ENCODE measurements at regions not wholly inside any gene's neighbourhood (a gene's known extent, or its start where the extent isn't known, plus 50 kb on each side); places are given as distances from the start of the nearest gene placed in this dataset.
"Not testable (repeated sequence)": the region's sequence is repeated elsewhere in the genome, so short reads cannot be mapped to it uniquely, and the experiment has no call there.

DNA sequence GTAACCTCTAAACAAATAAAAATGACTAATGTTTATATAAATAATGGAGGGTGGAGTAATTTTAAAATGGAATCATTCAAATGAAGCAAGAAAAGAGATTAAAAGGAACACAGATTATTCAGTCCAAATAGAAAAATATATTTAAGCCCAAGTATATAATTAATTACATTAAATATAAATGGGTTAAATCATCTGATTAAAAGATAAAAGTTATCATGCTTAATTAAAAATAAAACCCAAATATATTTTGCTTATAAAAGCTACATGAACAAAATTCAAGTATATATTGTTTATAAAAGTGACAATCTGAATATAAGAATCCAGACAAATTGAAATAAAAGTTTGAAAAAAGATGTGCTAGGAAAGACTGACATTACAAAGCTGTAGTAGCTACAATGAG lies 63.9 kb upstream of the ACTRT2 start:
- ChIA-PET POLR2A (no interaction called here), CTCF (no interaction called here)
- ATAC-seq (ENCODE audit: low read depth) (no peak), DNase-seq (no peak)
- TF ChIP-seq CTCF (IDR thresholded peaks at IDR 0.05) = no peak
- Mint-ChIP-seq H3K9me3 (peaks cover 24% of the 10 kb centered on the region), H3K27ac (no peak overlapping the region), H3K36me3 (ENCODE audit: low read depth) (peaks cover 17% of the 10 kb centered on the region), H3K27me3 (no peaks in the 10 kb centered on the region), H3K4me3 (no peak overlapping the region), H3K4me1 (peaks cover 44% of the 10 kb centered on the region)
- intact Hi-C loops (cut with micrococcal nuclease) = no loop called here

DNA sequence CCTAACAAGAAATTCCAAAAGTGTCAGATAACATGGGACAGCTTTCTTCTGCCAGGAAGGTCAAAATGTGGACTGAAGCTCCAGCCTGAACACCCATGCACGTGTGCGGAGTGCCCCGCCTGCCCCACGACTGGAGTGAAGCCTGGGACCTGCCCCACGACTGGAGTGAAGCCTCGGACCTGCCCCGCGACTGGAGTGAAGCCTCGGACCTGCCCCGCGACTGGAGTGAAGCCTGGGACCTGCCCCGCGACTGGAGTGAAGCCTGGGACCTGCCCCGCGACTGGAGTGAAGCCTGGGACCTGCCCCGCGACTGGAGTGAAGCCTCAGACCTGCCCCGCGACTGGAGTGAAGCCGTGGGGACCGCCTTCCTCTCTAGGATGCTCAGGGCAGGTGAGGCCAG lies 61.4 kb upstream of the ACTRT2 start:
- CTCF ChIA-PET; H3K27me3 Mint-ChIP-seq; intact Hi-C loops (cut with micrococcal nuclease); H3K36me3 Mint-ChIP-seq (ENCODE audit: low read depth); H3K27ac Mint-ChIP-seq; H3K4me3 Mint-ChIP-seq; POLR2A ChIA-PET; ATAC-seq (ENCODE audit: low read depth); DNase-seq: not testable (repeated sequence)
- Mint-ChIP-seq H3K4me1 (peaks cover 18% of the 10 kb centered on the region), H3K9me3 (peaks cover 11% of the 10 kb centered on the region)

GRCh38 chr1:2961081-2961480 lies 60.2 kb upstream of the ACTRT2 start:
- ATAC-seq (ENCODE audit: low read depth) = no peak
- no peak overlapping the region for H3K27ac Mint-ChIP-seq
- intact Hi-C loops (cut with micrococcal nuclease) = no loop called here

DNA sequence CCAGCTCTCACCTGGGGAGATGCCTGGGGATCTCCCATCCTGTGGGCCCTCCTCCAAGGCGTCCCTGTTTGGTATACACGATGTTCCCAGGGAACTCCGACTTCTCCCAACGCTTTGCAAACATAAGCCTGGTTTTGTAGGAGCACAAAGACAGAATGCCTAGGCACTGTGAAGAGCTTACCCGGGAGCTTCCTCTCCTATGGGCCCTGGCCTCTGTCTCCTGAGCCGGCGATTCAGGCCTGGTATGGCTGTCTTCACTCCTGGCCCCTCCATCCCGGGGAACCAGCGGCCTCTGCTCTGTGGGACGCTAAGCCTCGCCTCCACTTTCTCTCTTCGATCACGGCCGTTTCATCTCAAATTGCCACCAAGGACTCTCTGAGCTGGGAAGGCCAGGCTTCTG lies 59.6 kb upstream of the ACTRT2 start:
- POLR2A ChIA-PET = no interaction called here
- CTCF ChIA-PET = no interaction called here
- H3K27me3 Mint-ChIP-seq = no peaks in the 10 kb centered on the region
- no peak overlapping the region for H3K27ac Mint-ChIP-seq
- no peak for ATAC-seq (ENCODE audit: low read depth)
- H3K9me3 Mint-ChIP-seq = peaks cover 2% of the 10 kb centered on the region
- no peaks in the 10 kb centered on the region for H3K36me3 Mint-ChIP-seq (ENCODE audit: low read depth)
- DNase-seq = no peak
- intact Hi-C loops (cut with micrococcal nuclease) = no loop called here
- no peak overlapping the region for H3K4me3 Mint-ChIP-seq
- peaks cover 2% of the 10 kb centered on the region for H3K4me1 Mint-ChIP-seq
- TF ChIP-seq CTCF (IDR thresholded peaks at IDR 0.05) = no peak

More at GRCh38 chr1:2961081-2961480, 60.2 kb upstream of the ACTRT2 start:
- POLR2A ChIA-PET = no interaction called here
- Mint-ChIP-seq H3K36me3 (ENCODE audit: low read depth) (peaks cover 2% of the 10 kb centered on the region), H3K4me1 (peaks cover 8% of the 10 kb centered on the region), H3K9me3 (peaks cover 6% of the 10 kb centered on the region), H3K4me3 (no peak overlapping the region), H3K27me3 (no peaks in the 10 kb centered on the region)
- TF ChIP-seq CTCF (IDR thresholded peaks at IDR 0.05) = no peak
- DNase-seq = no peak
- CTCF ChIA-PET = no interaction called here

DNA sequence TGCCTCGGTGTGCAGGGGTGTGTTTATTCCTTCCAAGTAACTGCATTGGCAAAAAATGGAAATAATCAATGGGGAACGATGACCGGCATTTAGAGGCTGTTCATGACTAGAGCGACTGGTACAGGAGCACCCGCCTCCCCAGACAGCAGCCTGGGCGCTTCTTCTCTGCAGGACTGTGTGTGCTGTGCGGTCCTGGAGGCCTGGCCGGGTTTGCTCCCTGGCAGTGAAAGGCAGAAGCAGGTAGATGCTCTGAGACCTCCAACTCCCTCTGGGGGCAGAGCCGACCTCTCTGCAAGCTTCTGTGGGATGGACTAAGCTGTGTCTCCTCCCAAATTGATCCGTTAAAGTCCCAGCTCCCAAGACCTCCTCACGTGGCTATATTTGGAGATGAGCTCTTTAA lies 59.2 kb upstream of the ACTRT2 start:
- no peak for TF ChIP-seq CTCF (IDR thresholded peaks at IDR 0.05)
- no peaks in the 10 kb centered on the region for H3K4me1 Mint-ChIP-seq
- ATAC-seq (ENCODE audit: low read depth) (no peak), DNase-seq (no peak)
- no peaks in the 10 kb centered on the region for H3K27me3 Mint-ChIP-seq
- H3K27ac Mint-ChIP-seq = no peak overlapping the region
- ChIA-PET POLR2A (no interaction called here), CTCF (no interaction called here)
- no peaks in the 10 kb centered on the region for H3K36me3 Mint-ChIP-seq (ENCODE audit: low read depth)
- intact Hi-C loops (cut with micrococcal nuclease) = no loop called here
- H3K4me3 Mint-ChIP-seq = no peak overlapping the region
- H3K9me3 Mint-ChIP-seq = no peaks in the 10 kb centered on the region

- Mint-ChIP-seq H3K27ac (no peak overlapping the region), H3K9me3 (no peaks in the 10 kb centered on the region), H3K4me3 (no peak overlapping the region), H3K36me3 (ENCODE audit: low read depth) (no peaks in the 10 kb centered on the region), H3K27me3 (no peaks in the 10 kb centered on the region), H3K4me1 (no peaks in the 10 kb centered on the region)
- POLR2A ChIA-PET = no interaction called here
- CTCF ChIA-PET = no interaction called here
- no peak for TF ChIP-seq CTCF (IDR thresholded peaks at IDR 0.05)
- ATAC-seq (ENCODE audit: low read depth) (no peak), DNase-seq (no peak)
- intact Hi-C loops (cut with micrococcal nuclease) = no loop called here
These were observed 58.7 kb upstream of the ACTRT2 start for GRCh38 chr1:2962541-2962940.

Data from activated B cell treated with CpG ODN at 0.5 μM for 24 hours (primary cell).